HepG2 (cell line): ENCODE measurements at regions not wholly inside any gene's neighbourhood (a gene's known extent, or its start where the extent isn't known, plus 50 kb on each side); places are given as distances from the start of the nearest gene placed in this dataset.
A peak's percentile ranks its signal among the peaks of the same experiment; 100 is the strongest.

Source experiments
- CEBPB ChIP-seq: IDR thresholded peaks from 2 replicates; pipeline ENCODE4 v1.6.1; 2011; ENCODE audit warnings: low read depth, low read length, improper control_type of control experiment, borderline replicate concordance
- GFI1 ChIP-seq: sonication (generic); formaldehyde crosslinking; IDR thresholded peaks from 2 replicates; pipeline ENCODE4 v1.5.0; 2020; ENCODE audit warnings: missing genetic modification reagents, mild to moderate bottlenecking, borderline replicate concordance
- HMG20B ChIP-seq: conservative IDR thresholded peaks from 2 replicates; pipeline ENCODE4 v1.6.1; 2016; ENCODE audit warnings: missing genetic modification reagents, missing compliant biosample characterization
- KDM2A ChIP-seq: sonication (generic); formaldehyde crosslinking; IDR thresholded peaks from 2 replicates; pipeline ENCODE4 v1.4.0; 2020; ENCODE audit warnings: low read depth, missing genetic modification reagents, borderline replicate concordance
- MED13 ChIP-seq: sonication (generic); formaldehyde crosslinking; IDR thresholded peaks from 2 replicates; pipeline ENCODE4 v1.5.0; 2020; ENCODE audit warnings: missing genetic modification reagents
- MTA3 ChIP-seq: sonication (generic); formaldehyde crosslinking; IDR thresholded peaks from 2 replicates; pipeline ENCODE4 v1.4.0; 2020; ENCODE audit warnings: missing genetic modification reagents
- MYC ChIP-seq: sonication (generic); formaldehyde crosslinking; IDR thresholded peaks from 2 replicates; pipeline ENCODE4 v1.9.0; 2021; ENCODE audit warnings: missing genetic modification reagents, borderline replicate concordance
- SIX4 ChIP-seq: sonication (generic); formaldehyde crosslinking; IDR thresholded peaks from 2 replicates; pipeline ENCODE4 v1.4.0; 2020; ENCODE audit warnings: missing genetic modification reagents
- TOPORS ChIP-seq: sonication (generic); formaldehyde crosslinking; IDR thresholded peaks from 2 replicates; pipeline ENCODE4 v1.8.0; 2023; ENCODE audit warnings: mild to moderate bottlenecking, missing genetic modification reagents
- ZBTB21 ChIP-seq: sonication (generic); formaldehyde crosslinking; IDR thresholded peaks from 2 replicates; pipeline ENCODE4 v1.4.0; 2020; ENCODE audit warnings: missing genetic modification reagents
- ZC3H13 ChIP-seq: sonication (generic); formaldehyde crosslinking; IDR thresholded peaks from 2 replicates; pipeline ENCODE4 v1.8.1; 2023; ENCODE audit warnings: mild to moderate bottlenecking, missing genetic modification reagents, moderate library complexity
- ZNF274 ChIP-seq: sonication (generic); formaldehyde crosslinking; IDR thresholded peaks from 2 replicates; pipeline ENCODE4 v1.5.1; 2020; ENCODE audit warnings: mild to moderate bottlenecking, missing genetic modification reagents
- ZNF354B ChIP-seq: sonication (generic); formaldehyde crosslinking; IDR thresholded peaks from 2 replicates; pipeline ENCODE4 v1.8.0; 2022; ENCODE audit warnings: mild to moderate bottlenecking, missing genetic modification reagents
- ZNF460 ChIP-seq: sonication (generic); formaldehyde crosslinking; IDR thresholded peaks from 2 replicates; pipeline ENCODE4 v1.5.1; 2020; ENCODE audit warnings: missing genetic modification reagents, mild to moderate bottlenecking, borderline replicate concordance
- ZNF782 ChIP-seq: sonication (generic); formaldehyde crosslinking; IDR thresholded peaks from 2 replicates; pipeline ENCODE4 v1.4.0; 2020; ENCODE audit warnings: missing genetic modification reagents, mild to moderate bottlenecking, borderline replicate concordance
- TF ChIP-seq, protein P1 (sequence below): sonication (generic); formaldehyde crosslinking; IDR thresholded peaks from 2 replicates; pipeline ENCODE4 v1.4.0; 2020; ENCODE audit warnings: missing genetic modification reagents, mild to moderate bottlenecking, borderline replicate concordance
- TF ChIP-seq, protein P2 (sequence below): sonication (generic); formaldehyde crosslinking; IDR thresholded peaks from 2 replicates; pipeline ENCODE4 v1.5.0; 2020; ENCODE audit warnings: missing genetic modification reagents
- TF ChIP-seq, protein P3 (sequence below): sonication (generic); formaldehyde crosslinking; IDR thresholded peaks from 2 replicates; pipeline ENCODE4 v1.4.0; 2020; ENCODE audit warnings: missing genetic modification reagents, borderline replicate concordance
- TF ChIP-seq, protein P4 (sequence below): IDR thresholded peaks from 2 replicates; pipeline ENCODE4 v1.6.1; 2018; ENCODE audit warnings: missing genetic modification reagents

DNA sequence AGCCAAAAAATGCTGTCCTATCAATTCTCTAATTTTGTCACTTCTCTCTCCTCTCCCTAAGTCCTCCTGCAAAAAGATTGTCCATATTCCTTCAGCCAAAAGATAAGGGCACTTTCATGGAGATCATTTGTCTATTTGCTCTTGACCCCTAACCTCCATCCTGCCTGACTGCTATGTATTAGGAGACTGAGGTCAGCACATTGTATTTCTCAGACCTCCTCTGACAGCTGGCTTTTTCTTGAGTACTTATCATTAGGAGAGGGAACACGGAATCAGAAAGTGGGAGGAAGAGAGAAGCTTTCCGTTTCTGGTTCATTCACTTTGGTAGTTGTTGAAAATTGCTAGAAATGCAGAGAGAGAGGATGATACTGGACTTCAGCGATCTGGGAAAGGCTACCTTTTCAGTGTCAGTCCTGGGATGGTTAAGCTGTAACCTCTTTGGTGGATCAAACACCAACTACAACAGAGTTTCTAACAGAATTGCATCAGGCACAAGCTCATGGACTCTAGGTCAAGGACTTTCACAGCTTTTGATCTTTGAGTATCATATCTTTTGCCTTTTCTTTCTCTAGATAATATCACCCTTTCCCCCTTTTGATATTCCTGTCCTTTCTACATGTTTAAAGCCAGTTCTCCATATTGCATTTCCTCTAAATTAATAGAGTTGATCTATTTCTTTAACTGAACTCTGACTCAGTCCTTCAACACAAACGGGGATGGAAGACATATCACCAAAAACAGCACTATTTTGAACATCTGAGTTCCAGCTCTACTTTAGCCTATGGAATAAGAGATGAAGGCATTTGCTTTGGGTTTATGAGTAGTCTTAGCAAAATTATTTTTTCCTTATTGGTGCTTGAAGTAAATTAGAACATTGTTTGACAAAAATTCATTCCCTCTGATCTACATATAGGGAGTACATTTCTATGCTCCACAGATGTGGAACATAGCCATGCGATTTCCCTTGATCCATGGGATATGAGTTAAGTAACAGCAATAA lies 63.3 kb upstream of the KYNU start (continued):
- TF ChIP-seq, protein P1, sequence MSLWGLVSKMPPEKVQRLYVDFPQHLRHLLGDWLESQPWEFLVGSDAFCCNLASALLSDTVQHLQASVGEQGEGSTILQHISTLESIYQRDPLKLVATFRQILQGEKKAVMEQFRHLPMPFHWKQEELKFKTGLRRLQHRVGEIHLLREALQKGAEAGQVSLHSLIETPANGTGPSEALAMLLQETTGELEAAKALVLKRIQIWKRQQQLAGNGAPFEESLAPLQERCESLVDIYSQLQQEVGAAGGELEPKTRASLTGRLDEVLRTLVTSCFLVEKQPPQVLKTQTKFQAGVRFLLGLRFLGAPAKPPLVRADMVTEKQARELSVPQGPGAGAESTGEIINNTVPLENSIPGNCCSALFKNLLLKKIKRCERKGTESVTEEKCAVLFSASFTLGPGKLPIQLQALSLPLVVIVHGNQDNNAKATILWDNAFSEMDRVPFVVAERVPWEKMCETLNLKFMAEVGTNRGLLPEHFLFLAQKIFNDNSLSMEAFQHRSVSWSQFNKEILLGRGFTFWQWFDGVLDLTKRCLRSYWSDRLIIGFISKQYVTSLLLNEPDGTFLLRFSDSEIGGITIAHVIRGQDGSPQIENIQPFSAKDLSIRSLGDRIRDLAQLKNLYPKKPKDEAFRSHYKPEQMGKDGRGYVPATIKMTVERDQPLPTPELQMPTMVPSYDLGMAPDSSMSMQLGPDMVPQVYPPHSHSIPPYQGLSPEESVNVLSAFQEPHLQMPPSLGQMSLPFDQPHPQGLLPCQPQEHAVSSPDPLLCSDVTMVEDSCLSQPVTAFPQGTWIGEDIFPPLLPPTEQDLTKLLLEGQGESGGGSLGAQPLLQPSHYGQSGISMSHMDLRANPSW (CRISPR knock-in tag), result 0 out of 2 replicates have a peak, but pooled peaks have one; percentile 47
- TF ChIP-seq, protein P2, sequence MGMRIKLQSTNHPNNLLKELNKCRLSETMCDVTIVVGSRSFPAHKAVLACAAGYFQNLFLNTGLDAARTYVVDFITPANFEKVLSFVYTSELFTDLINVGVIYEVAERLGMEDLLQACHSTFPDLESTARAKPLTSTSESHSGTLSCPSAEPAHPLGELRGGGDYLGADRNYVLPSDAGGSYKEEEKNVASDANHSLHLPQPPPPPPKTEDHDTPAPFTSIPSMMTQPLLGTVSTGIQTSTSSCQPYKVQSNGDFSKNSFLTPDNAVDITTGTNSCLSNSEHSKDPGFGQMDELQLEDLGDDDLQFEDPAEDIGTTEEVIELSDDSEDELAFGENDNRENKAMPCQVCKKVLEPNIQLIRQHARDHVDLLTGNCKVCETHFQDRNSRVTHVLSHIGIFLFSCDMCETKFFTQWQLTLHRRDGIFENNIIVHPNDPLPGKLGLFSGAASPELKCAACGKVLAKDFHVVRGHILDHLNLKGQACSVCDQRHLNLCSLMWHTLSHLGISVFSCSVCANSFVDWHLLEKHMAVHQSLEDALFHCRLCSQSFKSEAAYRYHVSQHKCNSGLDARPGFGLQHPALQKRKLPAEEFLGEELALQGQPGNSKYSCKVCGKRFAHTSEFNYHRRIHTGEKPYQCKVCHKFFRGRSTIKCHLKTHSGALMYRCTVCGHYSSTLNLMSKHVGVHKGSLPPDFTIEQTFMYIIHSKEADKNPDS (CRISPR knock-in tag), result no peak
- TF ChIP-seq MTA3 (CRISPR knock-in tag) (no peak), HMG20B (0 out of 2 replicates have a peak, but pooled peaks have one; percentile 40), CEBPB (peak; percentile 92), GFI1 (0 out of 2 replicates have a peak, but pooled peaks have one; percentile 28), ZNF460 (no peak), MYC (CRISPR knock-in tag) (no peak), ZNF782 (no peak), ZC3H13 (CRISPR knock-in tag) (no peak), TOPORS (CRISPR knock-in tag) (0 out of 2 replicates have a peak, but pooled peaks have one; percentile 60), ZBTB21 (no peak), MED13 (CRISPR knock-in tag) (no peak), ZNF274 (CRISPR knock-in tag) (no peak), SIX4 (CRISPR knock-in tag) (peak; percentile 59; the same call in 1 of the 2 replicates), ZNF354B (CRISPR knock-in tag) (no peak), KDM2A (CRISPR knock-in tag) (no peak)
- TF ChIP-seq, protein P3, sequence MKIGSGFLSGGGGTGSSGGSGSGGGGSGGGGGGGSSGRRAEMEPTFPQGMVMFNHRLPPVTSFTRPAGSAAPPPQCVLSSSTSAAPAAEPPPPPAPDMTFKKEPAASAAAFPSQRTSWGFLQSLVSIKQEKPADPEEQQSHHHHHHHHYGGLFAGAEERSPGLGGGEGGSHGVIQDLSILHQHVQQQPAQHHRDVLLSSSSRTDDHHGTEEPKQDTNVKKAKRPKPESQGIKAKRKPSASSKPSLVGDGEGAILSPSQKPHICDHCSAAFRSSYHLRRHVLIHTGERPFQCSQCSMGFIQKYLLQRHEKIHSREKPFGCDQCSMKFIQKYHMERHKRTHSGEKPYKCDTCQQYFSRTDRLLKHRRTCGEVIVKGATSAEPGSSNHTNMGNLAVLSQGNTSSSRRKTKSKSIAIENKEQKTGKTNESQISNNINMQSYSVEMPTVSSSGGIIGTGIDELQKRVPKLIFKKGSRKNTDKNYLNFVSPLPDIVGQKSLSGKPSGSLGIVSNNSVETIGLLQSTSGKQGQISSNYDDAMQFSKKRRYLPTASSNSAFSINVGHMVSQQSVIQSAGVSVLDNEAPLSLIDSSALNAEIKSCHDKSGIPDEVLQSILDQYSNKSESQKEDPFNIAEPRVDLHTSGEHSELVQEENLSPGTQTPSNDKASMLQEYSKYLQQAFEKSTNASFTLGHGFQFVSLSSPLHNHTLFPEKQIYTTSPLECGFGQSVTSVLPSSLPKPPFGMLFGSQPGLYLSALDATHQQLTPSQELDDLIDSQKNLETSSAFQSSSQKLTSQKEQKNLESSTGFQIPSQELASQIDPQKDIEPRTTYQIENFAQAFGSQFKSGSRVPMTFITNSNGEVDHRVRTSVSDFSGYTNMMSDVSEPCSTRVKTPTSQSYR (CRISPR knock-in tag), result no peak
- TF ChIP-seq, protein P4, sequence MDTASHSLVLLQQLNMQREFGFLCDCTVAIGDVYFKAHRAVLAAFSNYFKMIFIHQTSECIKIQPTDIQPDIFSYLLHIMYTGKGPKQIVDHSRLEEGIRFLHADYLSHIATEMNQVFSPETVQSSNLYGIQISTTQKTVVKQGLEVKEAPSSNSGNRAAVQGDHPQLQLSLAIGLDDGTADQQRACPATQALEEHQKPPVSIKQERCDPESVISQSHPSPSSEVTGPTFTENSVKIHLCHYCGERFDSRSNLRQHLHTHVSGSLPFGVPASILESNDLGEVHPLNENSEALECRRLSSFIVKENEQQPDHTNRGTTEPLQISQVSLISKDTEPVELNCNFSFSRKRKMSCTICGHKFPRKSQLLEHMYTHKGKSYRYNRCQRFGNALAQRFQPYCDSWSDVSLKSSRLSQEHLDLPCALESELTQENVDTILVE (CRISPR knock-in tag), result no peak; the same call in 1 of the 2 replicates
